Chondrocyte (in vitro differentiated cells): ENCODE measurements at regions not wholly inside any gene's neighbourhood (a gene's known extent, or its start where the extent isn't known, plus 50 kb on each side); places are given as distances from the start of the nearest gene placed in this dataset.

Experiments
- DNase-seq: peaks from one replicate; pipeline ENCODE4 v3.0.0; 2021; ENCODE audit warnings: mixed read lengths, low spot score
- H3K27ac Mint-ChIP-seq: one replicate; pipeline ENCODE4 v1.8.0; 2021; ENCODE audit warnings: mild to moderate bottlenecking, moderate library complexity, mixed read lengths; ENCODE audit not compliant: unreplicated experiment
- H3K27me3 Mint-ChIP-seq: 2 replicates; pipeline ENCODE4 v1.8.0; 2021; ENCODE audit warnings: low read depth, mixed read lengths
- H3K36me3 Mint-ChIP-seq: 2 replicates; pipeline ENCODE4 v1.8.0; 2021; ENCODE audit warnings: low read depth, mixed read lengths
- H3K4me1 Mint-ChIP-seq: 2 replicates; pipeline ENCODE4 v1.8.0; 2021; ENCODE audit warnings: low read depth, mild to moderate bottlenecking, mixed read lengths
- H3K4me3 Mint-ChIP-seq: one replicate; pipeline ENCODE4 v1.8.0; 2021; ENCODE audit warnings: mild to moderate bottlenecking, moderate library complexity, mixed read lengths; ENCODE audit not compliant: unreplicated experiment
- H3K9me3 Mint-ChIP-seq: 2 replicates; pipeline ENCODE4 v1.8.0; 2021; ENCODE audit warnings: low read depth, mixed read lengths
- TF ChIP-seq, protein P1 (sequence below): fragments of 200-600 bp; sonication (generic); IDR thresholded peaks from 2 replicates; pipeline ENCODE4 v1.5.0; 2021; ENCODE audit warnings: antibody characterized with exemption, mild to moderate bottlenecking, moderate library complexity

DNA sequence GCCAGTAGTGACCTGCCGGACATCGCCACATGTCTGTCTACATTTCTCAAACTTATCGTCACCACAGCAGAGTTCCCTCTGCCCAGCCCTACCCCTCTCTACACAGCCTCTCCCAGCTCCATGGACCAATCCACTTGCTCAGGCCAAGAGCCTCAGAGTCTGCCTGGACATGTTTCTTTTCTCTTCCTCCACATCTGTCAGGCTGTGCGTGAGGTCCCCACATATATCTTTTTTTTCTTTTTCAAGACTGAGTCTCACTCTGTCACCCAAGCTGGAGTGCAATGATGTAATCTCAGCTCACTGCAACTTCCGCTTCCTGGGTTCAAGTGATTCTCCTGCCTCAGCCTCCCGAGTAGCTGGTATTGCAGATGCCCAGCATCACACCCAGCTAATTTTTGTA, 62.7 kb upstream of the GGTA1 start:
- no peaks in the 10 kb centered on the region for H3K36me3 Mint-ChIP-seq
- no peaks in the 10 kb centered on the region for H3K9me3 Mint-ChIP-seq
- no peak for DNase-seq
- TF ChIP-seq, protein P1, sequence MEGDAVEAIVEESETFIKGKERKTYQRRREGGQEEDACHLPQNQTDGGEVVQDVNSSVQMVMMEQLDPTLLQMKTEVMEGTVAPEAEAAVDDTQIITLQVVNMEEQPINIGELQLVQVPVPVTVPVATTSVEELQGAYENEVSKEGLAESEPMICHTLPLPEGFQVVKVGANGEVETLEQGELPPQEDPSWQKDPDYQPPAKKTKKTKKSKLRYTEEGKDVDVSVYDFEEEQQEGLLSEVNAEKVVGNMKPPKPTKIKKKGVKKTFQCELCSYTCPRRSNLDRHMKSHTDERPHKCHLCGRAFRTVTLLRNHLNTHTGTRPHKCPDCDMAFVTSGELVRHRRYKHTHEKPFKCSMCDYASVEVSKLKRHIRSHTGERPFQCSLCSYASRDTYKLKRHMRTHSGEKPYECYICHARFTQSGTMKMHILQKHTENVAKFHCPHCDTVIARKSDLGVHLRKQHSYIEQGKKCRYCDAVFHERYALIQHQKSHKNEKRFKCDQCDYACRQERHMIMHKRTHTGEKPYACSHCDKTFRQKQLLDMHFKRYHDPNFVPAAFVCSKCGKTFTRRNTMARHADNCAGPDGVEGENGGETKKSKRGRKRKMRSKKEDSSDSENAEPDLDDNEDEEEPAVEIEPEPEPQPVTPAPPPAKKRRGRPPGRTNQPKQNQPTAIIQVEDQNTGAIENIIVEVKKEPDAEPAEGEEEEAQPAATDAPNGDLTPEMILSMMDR = no peak
- no peak overlapping the region for H3K27ac Mint-ChIP-seq
- no peak overlapping the region for H3K4me3 Mint-ChIP-seq
- no peaks in the 10 kb centered on the region for H3K27me3 Mint-ChIP-seq
- H3K4me1 Mint-ChIP-seq = peaks cover 40% of the 10 kb centered on the region

GRCh38 chr9:121563425-121563824, 63.8 kb upstream of the GGTA1 start:
- H3K27ac Mint-ChIP-seq = no peak overlapping the region
- TF ChIP-seq, protein P1 = no peak
- H3K36me3 Mint-ChIP-seq = no peaks in the 10 kb centered on the region
- H3K9me3 Mint-ChIP-seq = no peaks in the 10 kb centered on the region
- no peaks in the 10 kb centered on the region for H3K27me3 Mint-ChIP-seq
- DNase-seq = no peak
- no peak overlapping the region for H3K4me3 Mint-ChIP-seq
- H3K4me1 Mint-ChIP-seq = peaks cover 40% of the 10 kb centered on the region

DNA sequence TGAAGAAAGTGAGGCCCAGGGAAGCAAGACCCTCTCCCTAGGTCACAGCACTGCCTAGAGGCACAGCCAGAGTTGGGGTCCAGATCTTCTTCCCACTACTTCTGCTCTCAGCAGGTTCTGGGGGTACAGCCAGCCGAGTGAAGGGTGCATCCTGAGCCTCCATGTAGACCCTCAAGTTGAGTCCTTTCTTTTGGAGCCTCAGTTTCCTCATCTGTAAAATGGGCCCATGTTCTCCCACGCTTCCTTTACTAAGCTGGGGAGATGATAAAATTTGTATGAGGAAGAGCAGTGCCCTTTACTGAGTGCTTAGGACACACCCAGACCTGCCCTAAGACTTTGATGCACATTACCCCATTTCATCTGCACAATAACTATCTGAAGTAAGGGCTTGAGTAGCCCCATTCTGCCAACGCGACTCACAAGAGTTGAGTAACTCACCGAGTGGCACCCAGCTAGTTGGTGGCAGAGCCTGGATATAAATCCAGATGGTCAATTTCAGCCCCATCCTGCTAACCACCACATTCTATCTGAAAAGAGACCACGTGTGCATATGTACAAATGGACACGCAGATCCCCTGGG, 64.3 kb upstream of the GGTA1 start:
- Mint-ChIP-seq H3K9me3 (no peaks in the 10 kb centered on the region), H3K27me3 (no peaks in the 10 kb centered on the region), H3K4me1 (peaks cover 40% of the 10 kb centered on the region), H3K27ac (no peak overlapping the region), H3K36me3 (no peaks in the 10 kb centered on the region), H3K4me3 (no peak overlapping the region)
- DNase-seq = no peak
- TF ChIP-seq, protein P1 = no peak

- Mint-ChIP-seq H3K9me3 (no peaks in the 10 kb centered on the region), H3K4me3 (no peak overlapping the region)
These were observed 65.0 kb upstream of the GGTA1 start for GRCh38 chr9:121564504-121565260.

More at GRCh38 chr9:121564504-121565260, 65.0 kb upstream of the GGTA1 start:
- H3K36me3 Mint-ChIP-seq = no peaks in the 10 kb centered on the region
- TF ChIP-seq, protein P1 = no peak
- DNase-seq = no peak
- H3K27me3 Mint-ChIP-seq = no peaks in the 10 kb centered on the region
- no peak overlapping the region for H3K27ac Mint-ChIP-seq
- peaks cover 38% of the 10 kb centered on the region for H3K4me1 Mint-ChIP-seq
